WTC11 (cell line): ENCODE measurements at regions not wholly inside any gene's neighbourhood (a gene's known extent, or its start where the extent isn't known, plus 50 kb on each side); places are given as distances from the start of the nearest gene placed in this dataset.

Experiments
- ATAC-seq: fragments of 200-7000 bp; cut with Tn5 transposase; 2 replicates; pipeline ENCODE4 v1.10.0; 2021; ENCODE audit warnings: mild to moderate bottlenecking, moderate library complexity
- CTCF ChIA-PET: fragments of 300-600 bp; sonication (Branson Sonifier 250); formaldehyde crosslinking; loops from one replicate; lab custom pipeline; 2021; ENCODE audit warnings: antibody characterized with exemption; lab: Charles Lee
- POLR2A ChIA-PET: fragments of 350-600 bp; sonication (Branson Sonifier 250); formaldehyde crosslinking; loops from one replicate; lab custom pipeline; 2021; ENCODE audit warnings: antibody characterized with exemption; lab: Charles Lee
- DNase-seq: peaks from one replicate; pipeline ENCODE4 v3.0.0; 2021; ENCODE audit warnings: low spot score
- H3K27ac Mint-ChIP-seq: 2 replicates; pipeline ENCODE4 v1.8.0; 2021; ENCODE audit warnings: mixed read lengths
- H3K27me3 Mint-ChIP-seq: 2 replicates; pipeline ENCODE4 v1.8.0; 2021; ENCODE audit warnings: low read depth, mild to moderate bottlenecking, moderate library complexity, mixed read lengths
- H3K36me3 Mint-ChIP-seq: 2 replicates; pipeline ENCODE4 v1.8.0; 2021; ENCODE audit warnings: mixed read lengths
- H3K4me1 Mint-ChIP-seq: 2 replicates; pipeline ENCODE4 v1.8.0; 2022; ENCODE audit warnings: mixed read lengths
- H3K4me3 Mint-ChIP-seq: 2 replicates; pipeline ENCODE4 v1.8.0; 2021; ENCODE audit warnings: mild to moderate bottlenecking, moderate library complexity, mixed read lengths
- H3K9me3 Mint-ChIP-seq: 2 replicates; pipeline ENCODE4 v1.8.0; 2021; ENCODE audit warnings: mixed read lengths
- ATF3 ChIP-seq: sonication (generic); formaldehyde crosslinking; conservative IDR thresholded peaks from 2 replicates; pipeline ENCODE4 v1.8.1; 2022; ENCODE audit warnings: mild to moderate bottlenecking, missing genetic modification reagents
- ATF6 ChIP-seq: sonication (generic); formaldehyde crosslinking; IDR thresholded peaks from 2 replicates; pipeline ENCODE4 v1.8.1; 2023; ENCODE audit warnings: mild to moderate bottlenecking, missing genetic modification reagents
- CREM ChIP-seq: sonication (generic); formaldehyde crosslinking; IDR thresholded peaks from 2 replicates; pipeline ENCODE4 v1.8.1; 2022; ENCODE audit warnings: mild to moderate bottlenecking, missing genetic modification reagents, moderate library complexity
- E2F1 ChIP-seq: sonication (generic); formaldehyde crosslinking; IDR thresholded peaks from 2 replicates; pipeline ENCODE4 v1.8.0; 2022; ENCODE audit warnings: mild to moderate bottlenecking, missing genetic modification reagents
- ERG ChIP-seq: fragments of 250-450 bp; sonication (Bioruptor Pico); IDR thresholded peaks from 2 replicates; pipeline ENCODE4 v1.8.0; 2021; ENCODE audit warnings: mild to moderate bottlenecking
- FOXK1 ChIP-seq: sonication (generic); formaldehyde crosslinking; IDR thresholded peaks from 2 replicates; pipeline ENCODE4 v1.8.0; 2022; ENCODE audit warnings: mild to moderate bottlenecking, moderate library complexity, missing genetic modification reagents
- HMGXB4 ChIP-seq: sonication (generic); formaldehyde crosslinking; IDR thresholded peaks from 2 replicates; pipeline ENCODE4 v1.8.1; 2023; ENCODE audit warnings: mild to moderate bottlenecking, moderate library complexity, missing genetic modification reagents
- JUN ChIP-seq: sonication (generic); formaldehyde crosslinking; IDR thresholded peaks from 2 replicates; pipeline ENCODE4 v1.8.0; 2023; ENCODE audit warnings: mild to moderate bottlenecking, missing genetic modification reagents
- NFYB ChIP-seq: sonication (generic); formaldehyde crosslinking; conservative IDR thresholded peaks from 2 replicates; pipeline ENCODE4 v1.8.0; 2022; ENCODE audit warnings: low read depth, missing genetic modification reagents
- NR1H2 ChIP-seq: sonication (generic); formaldehyde crosslinking; IDR thresholded peaks from 2 replicates; pipeline ENCODE4 v1.9.0; 2021; ENCODE audit warnings: mild to moderate bottlenecking, moderate library complexity, missing genetic modification reagents
- NR2C2 ChIP-seq: sonication (generic); formaldehyde crosslinking; IDR thresholded peaks from 2 replicates; pipeline ENCODE4 v1.8.0; 2022; ENCODE audit warnings: mild to moderate bottlenecking, missing genetic modification reagents
- SMAD4 ChIP-seq: sonication (generic); formaldehyde crosslinking; IDR thresholded peaks from 2 replicates; pipeline ENCODE4 v1.8.0; 2022; ENCODE audit warnings: mild to moderate bottlenecking, missing genetic modification reagents
- SOX15 ChIP-seq: fragments of 250-450 bp; sonication (Bioruptor Pico); IDR thresholded peaks from 2 replicates; pipeline ENCODE4 v1.9.0; 2021; ENCODE audit warnings: mild to moderate bottlenecking
- ZNF138 ChIP-seq: sonication (generic); formaldehyde crosslinking; conservative IDR thresholded peaks from 2 replicates; pipeline ENCODE4 v1.8.1; 2022; ENCODE audit warnings: mild to moderate bottlenecking, moderate library complexity, missing genetic modification reagents
- ZNF317 ChIP-seq: sonication (generic); formaldehyde crosslinking; IDR thresholded peaks from 2 replicates; pipeline ENCODE4 v1.8.1; 2023; ENCODE audit warnings: low read depth, mild to moderate bottlenecking, moderate library complexity, missing genetic modification reagents, borderline replicate concordance
- ZNF416 ChIP-seq: fragments of 250-450 bp; sonication (Bioruptor Pico); IDR thresholded peaks from 2 replicates; pipeline ENCODE4 v1.9.0; 2021; ENCODE audit warnings: mild to moderate bottlenecking, inconsistent platforms
- TF ChIP-seq, protein P1 (sequence below): sonication (generic); formaldehyde crosslinking; IDR thresholded peaks from 2 replicates; pipeline ENCODE4 v1.8.1; 2023; ENCODE audit warnings: mild to moderate bottlenecking, missing genetic modification reagents, moderate library complexity
- TF ChIP-seq, protein P2 (sequence below): sonication (generic); formaldehyde crosslinking; IDR thresholded peaks from 2 replicates; pipeline ENCODE4 v1.8.1; 2022; ENCODE audit warnings: low read depth, missing genetic modification reagents, borderline replicate concordance
- TF ChIP-seq, protein P3 (sequence below): sonication (generic); formaldehyde crosslinking; IDR thresholded peaks from 2 replicates; pipeline ENCODE4 v1.8.1; 2023; ENCODE audit warnings: mild to moderate bottlenecking, missing genetic modification reagents, borderline replicate concordance

DNA sequence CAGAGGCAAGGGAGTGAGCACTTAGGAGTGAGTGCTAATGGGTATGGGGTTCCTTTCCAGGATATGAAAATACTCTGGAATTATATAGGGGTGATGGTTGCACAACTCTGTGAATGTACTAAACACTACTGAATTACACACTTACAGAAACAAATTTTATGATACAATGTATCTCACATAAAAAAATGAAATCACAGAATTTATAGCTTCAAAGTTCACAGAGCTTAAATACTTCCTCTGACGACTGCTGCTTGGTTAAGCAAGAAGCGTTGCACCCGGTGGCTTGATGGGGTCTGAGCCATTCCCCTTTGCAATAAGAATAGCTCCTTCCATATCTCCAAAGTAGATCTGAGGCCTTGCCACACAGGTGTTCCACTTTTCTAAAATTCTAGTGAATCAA lies 835.1 kb downstream of the TSN start (continued):
- no peak for TF ChIP-seq HMGXB4 (CRISPR knock-in tag)
- TF ChIP-seq, protein P1, sequence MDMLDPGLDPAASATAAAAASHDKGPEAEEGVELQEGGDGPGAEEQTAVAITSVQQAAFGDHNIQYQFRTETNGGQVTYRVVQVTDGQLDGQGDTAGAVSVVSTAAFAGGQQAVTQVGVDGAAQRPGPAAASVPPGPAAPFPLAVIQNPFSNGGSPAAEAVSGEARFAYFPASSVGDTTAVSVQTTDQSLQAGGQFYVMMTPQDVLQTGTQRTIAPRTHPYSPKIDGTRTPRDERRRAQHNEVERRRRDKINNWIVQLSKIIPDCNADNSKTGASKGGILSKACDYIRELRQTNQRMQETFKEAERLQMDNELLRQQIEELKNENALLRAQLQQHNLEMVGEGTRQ (CRISPR knock-in tag), result no peak

- CTCF ChIA-PET, result no interaction called here
- H3K4me1 Mint-ChIP-seq, result no peaks in the 10 kb centered on the region
- H3K4me3 Mint-ChIP-seq, result no peak overlapping the region
- POLR2A ChIA-PET, result no interaction called here
- peaks cover 3% of the 10 kb centered on the region for H3K36me3 Mint-ChIP-seq
- DNase-seq (no peak), ATAC-seq (no peak)
- H3K9me3 Mint-ChIP-seq, result peaks cover 15% of the 10 kb centered on the region
- TF ChIP-seq ZNF416 (no peak), ATF3 (CRISPR knock-in tag) (no peak), SMAD4 (CRISPR knock-in tag) (no peak), ZNF138 (no peak), SOX15 (CRISPR knock-in tag) (no peak), FOXK1 (no peak), NR2C2 (no peak), ERG (CRISPR knock-in tag) (no peak), NFYB (no peak), JUN (CRISPR knock-in tag) (no peak), E2F1 (CRISPR knock-in tag) (no peak), NR1H2 (CRISPR knock-in tag) (no peak), CREM (CRISPR knock-in tag) (no peak), ATF6 (CRISPR knock-in tag) (no peak), ZNF317 (CRISPR knock-in tag) (no peak)
- TF ChIP-seq, protein P2, sequence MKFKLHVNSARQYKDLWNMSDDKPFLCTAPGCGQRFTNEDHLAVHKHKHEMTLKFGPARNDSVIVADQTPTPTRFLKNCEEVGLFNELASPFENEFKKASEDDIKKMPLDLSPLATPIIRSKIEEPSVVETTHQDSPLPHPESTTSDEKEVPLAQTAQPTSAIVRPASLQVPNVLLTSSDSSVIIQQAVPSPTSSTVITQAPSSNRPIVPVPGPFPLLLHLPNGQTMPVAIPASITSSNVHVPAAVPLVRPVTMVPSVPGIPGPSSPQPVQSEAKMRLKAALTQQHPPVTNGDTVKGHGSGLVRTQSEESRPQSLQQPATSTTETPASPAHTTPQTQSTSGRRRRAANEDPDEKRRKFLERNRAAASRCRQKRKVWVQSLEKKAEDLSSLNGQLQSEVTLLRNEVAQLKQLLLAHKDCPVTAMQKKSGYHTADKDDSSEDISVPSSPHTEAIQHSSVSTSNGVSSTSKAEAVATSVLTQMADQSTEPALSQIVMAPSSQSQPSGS (CRISPR knock-in tag), result no peak
- TF ChIP-seq, protein P3, sequence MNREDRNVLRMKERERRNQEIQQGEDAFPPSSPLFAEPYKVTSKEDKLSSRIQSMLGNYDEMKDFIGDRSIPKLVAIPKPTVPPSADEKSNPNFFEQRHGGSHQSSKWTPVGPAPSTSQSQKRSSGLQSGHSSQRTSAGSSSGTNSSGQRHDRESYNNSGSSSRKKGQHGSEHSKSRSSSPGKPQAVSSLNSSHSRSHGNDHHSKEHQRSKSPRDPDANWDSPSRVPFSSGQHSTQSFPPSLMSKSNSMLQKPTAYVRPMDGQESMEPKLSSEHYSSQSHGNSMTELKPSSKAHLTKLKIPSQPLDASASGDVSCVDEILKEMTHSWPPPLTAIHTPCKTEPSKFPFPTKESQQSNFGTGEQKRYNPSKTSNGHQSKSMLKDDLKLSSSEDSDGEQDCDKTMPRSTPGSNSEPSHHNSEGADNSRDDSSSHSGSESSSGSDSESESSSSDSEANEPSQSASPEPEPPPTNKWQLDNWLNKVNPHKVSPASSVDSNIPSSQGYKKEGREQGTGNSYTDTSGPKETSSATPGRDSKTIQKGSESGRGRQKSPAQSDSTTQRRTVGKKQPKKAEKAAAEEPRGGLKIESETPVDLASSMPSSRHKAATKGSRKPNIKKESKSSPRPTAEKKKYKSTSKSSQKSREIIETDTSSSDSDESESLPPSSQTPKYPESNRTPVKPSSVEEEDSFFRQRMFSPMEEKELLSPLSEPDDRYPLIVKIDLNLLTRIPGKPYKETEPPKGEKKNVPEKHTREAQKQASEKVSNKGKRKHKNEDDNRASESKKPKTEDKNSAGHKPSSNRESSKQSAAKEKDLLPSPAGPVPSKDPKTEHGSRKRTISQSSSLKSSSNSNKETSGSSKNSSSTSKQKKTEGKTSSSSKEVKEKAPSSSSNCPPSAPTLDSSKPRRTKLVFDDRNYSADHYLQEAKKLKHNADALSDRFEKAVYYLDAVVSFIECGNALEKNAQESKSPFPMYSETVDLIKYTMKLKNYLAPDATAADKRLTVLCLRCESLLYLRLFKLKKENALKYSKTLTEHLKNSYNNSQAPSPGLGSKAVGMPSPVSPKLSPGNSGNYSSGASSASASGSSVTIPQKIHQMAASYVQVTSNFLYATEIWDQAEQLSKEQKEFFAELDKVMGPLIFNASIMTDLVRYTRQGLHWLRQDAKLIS (CRISPR knock-in tag), result no peak
- no peak overlapping the region for H3K27ac Mint-ChIP-seq
- H3K27me3 Mint-ChIP-seq, result no peaks in the 10 kb centered on the region
Measured at GRCh38 chr2:122595065-122595464, 839.6 kb downstream of the TSN start.
